ENCODE measurements at regions not wholly inside any gene's neighbourhood (a gene's known extent, or its start where the extent isn't known, plus 50 kb on each side); places are given as distances from the start of the nearest gene placed in this dataset.

- no peaks in the 10 kb centered on the region for H3K9me3 Mint-ChIP-seq
- intact Hi-C loops (cut with DNase I, micrococcal nuclease): no loop called here
- H3K36me3 Mint-ChIP-seq (ENCODE audit: low read depth): no peaks in the 10 kb centered on the region
- no peaks in the 10 kb centered on the region for H3K9me3 ChIP-seq (ENCODE audit: control insufficient read depth in 1 of 2, insufficient read depth in 1 of 2, low read length in 2 of 2)
- H3K4me3 Mint-ChIP-seq: no peak overlapping the region
- peaks cover 6% of the 10 kb centered on the region for H3K4me1 Mint-ChIP-seq (ENCODE audit: low read depth)
- no peaks in the 10 kb centered on the region for H3K27me3 Mint-ChIP-seq
- H3K27ac ChIP-seq (ENCODE audit: low read depth in 1 of 2, low read length in 2 of 2): no peak overlapping the region
- ChIA-PET CTCF (no interaction called here), POLR2A (no interaction called here)
- peaks cover 2% of the 10 kb centered on the region for H3K4me1 ChIP-seq (ENCODE audit: insufficient read depth, low read length)
- ATAC-seq (ENCODE audit: poor library complexity): no peak
- H3K27me3 ChIP-seq (ENCODE audit: control insufficient read depth in 1 of 2, insufficient read depth in 2 of 2, low read length in 2 of 2): no peaks in the 10 kb centered on the region
- no peak for DNase-seq
- no peak overlapping the region for H3K4me3 ChIP-seq (ENCODE audit: low read length)
- H3K36me3 ChIP-seq (ENCODE audit: insufficient read depth, low read length): no peaks in the 10 kb centered on the region
- H3K27ac Mint-ChIP-seq: no peak overlapping the region
- TF ChIP-seq CTCF (IDR thresholded peaks at IDR 0.05): no peak
These were observed 93.3 kb upstream of the RET start for GRCh38 chr10:42983591-42983990.

- no peaks in the 10 kb centered on the region for H3K27me3 Mint-ChIP-seq
- CTCF ChIA-PET: no interaction called here
- no peak for TF ChIP-seq CTCF (IDR thresholded peaks at IDR 0.05)
- POLR2A ChIA-PET: no interaction called here
- H3K9me3 ChIP-seq (ENCODE audit: control insufficient read depth in 1 of 2, insufficient read depth in 1 of 2, low read length in 2 of 2): no peaks in the 10 kb centered on the region
- H3K36me3 ChIP-seq (ENCODE audit: insufficient read depth, low read length): no peaks in the 10 kb centered on the region
- H3K27ac Mint-ChIP-seq: no peak overlapping the region
- no peak overlapping the region for H3K4me3 ChIP-seq (ENCODE audit: low read length)
- DNase-seq (no peak), ATAC-seq (ENCODE audit: poor library complexity) (no peak)
- peaks cover 12% of the 10 kb centered on the region for H3K4me1 Mint-ChIP-seq (ENCODE audit: low read depth)
- no peaks in the 10 kb centered on the region for H3K36me3 Mint-ChIP-seq (ENCODE audit: low read depth)
- no peaks in the 10 kb centered on the region for H3K27me3 ChIP-seq (ENCODE audit: control insufficient read depth in 1 of 2, insufficient read depth in 2 of 2, low read length in 2 of 2)
- no peaks in the 10 kb centered on the region for H3K9me3 Mint-ChIP-seq
- no peak overlapping the region for H3K27ac ChIP-seq (ENCODE audit: low read depth in 1 of 2, low read length in 2 of 2)
- intact Hi-C loops (cut with DNase I, micrococcal nuclease): no loop called here
- no peak overlapping the region for H3K4me3 Mint-ChIP-seq
- peaks cover 2% of the 10 kb centered on the region for H3K4me1 ChIP-seq (ENCODE audit: insufficient read depth, low read length)
These were observed 92.7 kb upstream of the RET start for GRCh38 chr10:42984035-42984610.

DNA sequence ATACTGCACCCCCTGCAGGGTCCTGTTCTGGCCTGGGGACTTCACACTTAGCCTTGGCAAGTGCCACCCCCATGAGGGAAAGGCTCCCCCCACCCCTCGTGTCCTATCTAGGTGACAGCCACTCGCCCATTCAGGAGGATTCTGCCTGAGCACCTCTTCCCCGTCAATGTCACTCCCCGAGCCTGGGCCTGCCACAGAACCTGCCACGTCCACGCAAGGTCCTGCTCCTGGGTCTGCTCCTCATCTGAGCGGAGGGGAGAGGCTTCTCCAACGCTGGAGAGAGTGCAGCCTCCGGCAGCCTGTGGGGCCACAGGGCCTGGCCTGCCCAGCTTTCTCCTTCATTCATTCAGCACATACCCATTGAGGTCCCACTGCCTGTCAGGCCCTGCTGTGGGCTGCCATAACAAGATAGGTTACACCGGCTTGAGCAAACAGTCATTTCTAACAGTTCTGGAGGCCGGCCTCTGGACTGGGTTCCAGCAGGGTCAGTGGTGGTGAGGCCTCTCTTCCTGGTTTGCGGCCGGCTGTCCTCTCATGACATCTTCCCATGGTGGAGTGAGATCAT is 92.0 kb upstream of the RET start:
- H3K36me3 ChIP-seq (ENCODE audit: insufficient read depth, low read length): no peaks in the 10 kb centered on the region
- no peak overlapping the region for H3K27ac Mint-ChIP-seq
- H3K4me1 ChIP-seq (ENCODE audit: insufficient read depth, low read length): peaks cover 4% of the 10 kb centered on the region
- H3K4me3 ChIP-seq (ENCODE audit: low read length): no peak overlapping the region
- no peak overlapping the region for H3K4me3 Mint-ChIP-seq
- no peaks in the 10 kb centered on the region for H3K27me3 Mint-ChIP-seq
- H3K36me3 Mint-ChIP-seq (ENCODE audit: low read depth): no peaks in the 10 kb centered on the region
- H3K9me3 Mint-ChIP-seq: no peaks in the 10 kb centered on the region
- H3K27me3 ChIP-seq (ENCODE audit: control insufficient read depth in 1 of 2, insufficient read depth in 2 of 2, low read length in 2 of 2): no peaks in the 10 kb centered on the region
- TF ChIP-seq CTCF (IDR thresholded peaks at IDR 0.05): no peak
- ATAC-seq (ENCODE audit: poor library complexity): no peak
- no peak for DNase-seq
- H3K27ac ChIP-seq (ENCODE audit: low read depth in 1 of 2, low read length in 2 of 2): no peak overlapping the region
- intact Hi-C loops (cut with DNase I, micrococcal nuclease): no loop called here
- no peaks in the 10 kb centered on the region for H3K9me3 ChIP-seq (ENCODE audit: control insufficient read depth in 1 of 2, insufficient read depth in 1 of 2, low read length in 2 of 2)
- CTCF ChIA-PET: no interaction called here
- POLR2A ChIA-PET: no interaction called here
- H3K4me1 Mint-ChIP-seq (ENCODE audit: low read depth): peaks cover 15% of the 10 kb centered on the region
